Skeletal muscle tissue (tissue), 3 donors: ENCODE measurements at regions not wholly inside any gene's neighbourhood (a gene's known extent, or its start where the extent isn't known, plus 50 kb on each side); places are given as distances from the start of the nearest gene placed in this dataset.
A peak's percentile ranks its signal among the peaks of the same experiment; 100 is the strongest.

ENCODE experiments used
- H3K27ac ChIP-seq: one replicate; pipeline ENCODE4 v1.7.0; 2013; ENCODE audit warnings: mild to moderate bottlenecking, low read depth, low read length, inconsistent platforms
- H3K27me3 ChIP-seq, 3 donors: one replicate each; pipeline ENCODE4 v1.7.0; 2013; ENCODE audit warnings: low read length in 3 of 3; ENCODE audit not compliant: control insufficient read depth in 3 of 3, insufficient read depth in 3 of 3
- H3K36me3 ChIP-seq, 3 donors: one replicate each; pipeline ENCODE4 v1.7.0; 2013; ENCODE audit warnings: low read length in 3 of 3; ENCODE audit not compliant: control insufficient read depth in 3 of 3, insufficient read depth in 3 of 3
- H3K4me1 ChIP-seq, 3 donors: one replicate each; pipeline ENCODE4 v1.7.0; 2013; ENCODE audit warnings: low read length in 3 of 3, mild to moderate bottlenecking in 3 of 3; ENCODE audit not compliant: control insufficient read depth in 3 of 3, insufficient read depth in 3 of 3
- H3K4me3 ChIP-seq, 3 donors: one replicate each; pipeline ENCODE4 v1.7.0; 2013; ENCODE audit warnings: low read length in 3 of 3
- H3K9ac ChIP-seq, 3 donors: one replicate each; pipeline ENCODE4 v1.7.0; 2013; ENCODE audit warnings: low read length in 3 of 3, mild to moderate bottlenecking in 3 of 3, moderate library complexity in 2 of 3, low read depth in 1 of 3
- H3K9me3 ChIP-seq, 3 donors: one replicate each; pipeline ENCODE4 v1.7.0; 2013; ENCODE audit warnings: low read length in 3 of 3; ENCODE audit not compliant: control insufficient read depth in 3 of 3
- donor health status: Osteomylitis.

DNA sequence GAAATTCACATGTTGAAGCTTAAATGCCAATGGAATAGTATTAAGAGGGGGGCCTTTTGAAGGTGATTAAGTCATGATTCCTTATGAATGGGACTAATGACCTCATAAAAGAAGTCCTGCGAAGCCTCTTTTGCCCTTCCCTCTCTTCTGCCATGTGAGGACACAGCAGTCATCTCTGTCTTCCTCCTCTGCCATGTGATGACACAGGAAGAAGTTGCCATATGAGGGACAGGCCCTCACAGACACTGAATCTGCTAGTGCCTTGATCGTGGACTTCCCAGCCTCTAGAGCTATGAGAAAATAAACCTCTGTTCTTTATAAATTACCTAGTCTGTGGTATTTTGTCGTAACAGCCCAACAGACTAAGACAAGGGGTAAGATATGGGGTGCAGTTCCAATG lies 100.7 kb downstream of the VCPKMT start:
- Histone ChIP-seq H3K4me1 (peaks cover 14 to 23% (median 22%) of the 10 kb centered on the region in 3 donors), H3K9ac (no peak overlapping the region), H3K36me3 (no peaks in the 10 kb centered on the region), H3K27me3 (no peaks in the 10 kb centered on the region), H3K4me3 (no peak overlapping the region), H3K27ac (no peak overlapping the region), H3K9me3 (no peaks in the 10 kb centered on the region)

- H3K9me3 ChIP-seq = no peaks in the 10 kb centered on the region
- H3K27ac ChIP-seq = peak overlapping the region; percentile 72
- no peaks in the 10 kb centered on the region for H3K27me3 ChIP-seq
- no peaks in the 10 kb centered on the region for H3K36me3 ChIP-seq
- H3K4me3 ChIP-seq = no peak overlapping the region
- peaks cover 14 to 24% (median 22%) of the 10 kb centered on the region in 3 donors for H3K4me1 ChIP-seq
- peak overlapping the region in 1 of 3 donors; percentile 60 for H3K9ac ChIP-seq
Measured at GRCh38 chr14:50018201-50018932, 98.0 kb downstream of the VCPKMT start.

- H3K27ac ChIP-seq = peak overlapping the region; percentile 72
- H3K27me3 ChIP-seq = no peaks in the 10 kb centered on the region
- no peaks in the 10 kb centered on the region for H3K36me3 ChIP-seq
- no peaks in the 10 kb centered on the region for H3K9me3 ChIP-seq
- H3K4me3 ChIP-seq = no peak overlapping the region
- H3K9ac ChIP-seq = peak overlapping the region in 1 of 3 donors; percentile 60
- peaks cover 17 to 28% (median 22%) of the 10 kb centered on the region in 3 donors for H3K4me1 ChIP-seq
Measured at GRCh38 chr14:50018933-50019210, 97.5 kb downstream of the VCPKMT start.

DNA sequence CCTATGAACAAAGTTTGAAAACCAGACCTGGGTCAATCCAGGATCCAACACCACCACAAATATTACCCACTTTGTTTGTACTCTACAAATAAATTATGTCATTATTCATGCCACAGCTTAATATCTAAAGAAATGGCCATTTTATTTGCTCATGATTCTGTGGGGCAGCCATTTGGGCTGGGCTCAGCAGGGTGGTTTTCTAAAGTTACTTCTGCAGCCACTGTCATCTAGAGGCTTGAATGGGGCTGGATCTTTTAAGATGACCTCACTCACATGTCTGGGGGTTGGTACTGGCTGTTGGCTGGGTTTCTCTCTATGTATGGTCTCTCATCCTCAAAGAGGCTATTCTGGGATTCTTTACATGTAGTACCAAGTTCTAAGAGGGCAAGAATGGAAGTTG lies 96.2 kb downstream of the VCPKMT start:
- H3K4me1 ChIP-seq = peaks cover 21 to 29% (median 22%) of the 10 kb centered on the region in 3 donors
- H3K9ac ChIP-seq = no peak overlapping the region
- H3K4me3 ChIP-seq = no peak overlapping the region
- H3K9me3 ChIP-seq = no peaks in the 10 kb centered on the region
- no peaks in the 10 kb centered on the region for H3K27me3 ChIP-seq
- no peaks in the 10 kb centered on the region for H3K36me3 ChIP-seq
- no peak overlapping the region for H3K27ac ChIP-seq

DNA sequence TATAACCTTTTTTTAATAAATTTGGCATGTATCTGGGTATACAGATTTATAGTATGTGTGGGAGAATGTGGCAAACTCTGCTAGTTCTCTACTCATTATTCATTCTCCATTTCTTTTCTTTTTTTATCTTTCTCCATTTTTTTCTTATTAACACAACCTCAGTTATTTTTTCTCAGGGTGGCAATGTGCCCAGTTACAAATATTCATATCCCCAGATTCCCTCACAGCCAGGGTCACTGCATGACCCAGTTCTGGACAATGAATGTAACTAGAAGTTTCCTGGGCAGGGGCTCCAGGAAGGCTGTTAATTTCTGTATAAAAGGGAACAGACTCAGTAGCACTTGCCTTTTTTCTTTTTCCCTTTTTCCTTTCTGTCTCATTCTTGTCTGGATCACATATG lies 95.6 kb downstream of the VCPKMT start:
- Histone ChIP-seq H3K9ac (no peak overlapping the region), H3K27ac (no peak overlapping the region), H3K27me3 (no peaks in the 10 kb centered on the region), H3K9me3 (peaks cover 0 to 4% (median 0%) of the 10 kb centered on the region in 3 donors), H3K4me3 (no peak overlapping the region), H3K36me3 (no peaks in the 10 kb centered on the region), H3K4me1 (peaks cover 21 to 29% (median 22%) of the 10 kb centered on the region in 3 donors)

DNA sequence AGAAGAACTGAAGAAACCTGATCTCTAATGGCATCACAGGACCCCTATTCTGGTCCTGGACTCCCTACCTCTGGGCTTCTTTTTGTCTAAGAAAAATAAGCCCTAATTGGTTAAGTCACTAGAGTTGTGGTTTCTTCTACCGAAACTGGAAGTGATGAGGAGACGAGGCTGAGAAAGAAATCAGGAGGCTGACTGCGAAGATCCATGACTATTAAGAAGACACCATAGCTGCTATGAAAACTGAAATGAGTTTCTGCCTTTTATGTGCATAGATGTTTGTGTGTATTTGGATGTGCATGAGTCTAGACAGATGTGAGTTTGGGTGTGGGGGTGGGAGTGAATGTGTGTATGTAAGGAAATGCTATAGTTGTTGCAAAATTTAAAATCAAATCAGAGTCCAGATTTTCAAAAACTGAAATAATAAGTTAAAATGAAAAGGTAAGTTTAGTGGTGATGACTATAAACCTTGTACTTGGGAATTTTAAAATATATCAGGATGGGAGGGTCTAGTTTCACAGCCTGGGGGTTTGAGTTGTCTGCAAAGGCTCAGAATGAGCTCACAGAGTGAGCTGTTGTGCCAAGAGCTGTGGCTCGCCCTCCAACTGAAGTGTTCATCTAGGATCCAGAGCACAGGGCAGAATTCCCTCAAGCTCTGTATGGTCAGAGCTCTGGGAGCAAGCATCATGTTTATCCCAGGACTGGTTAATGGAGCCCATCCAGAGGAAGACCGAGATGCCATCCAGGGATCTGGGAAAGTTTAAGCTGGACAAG lies 94.9 kb downstream of the VCPKMT start:
- Histone ChIP-seq H3K9me3 (peaks cover 0 to 5% (median 0%) of the 10 kb centered on the region in 3 donors), H3K4me3 (no peak overlapping the region), H3K27ac (no peak overlapping the region), H3K27me3 (no peaks in the 10 kb centered on the region), H3K9ac (no peak overlapping the region), H3K36me3 (no peaks in the 10 kb centered on the region), H3K4me1 (peaks cover 21 to 29% (median 22%) of the 10 kb centered on the region in 3 donors)

DNA sequence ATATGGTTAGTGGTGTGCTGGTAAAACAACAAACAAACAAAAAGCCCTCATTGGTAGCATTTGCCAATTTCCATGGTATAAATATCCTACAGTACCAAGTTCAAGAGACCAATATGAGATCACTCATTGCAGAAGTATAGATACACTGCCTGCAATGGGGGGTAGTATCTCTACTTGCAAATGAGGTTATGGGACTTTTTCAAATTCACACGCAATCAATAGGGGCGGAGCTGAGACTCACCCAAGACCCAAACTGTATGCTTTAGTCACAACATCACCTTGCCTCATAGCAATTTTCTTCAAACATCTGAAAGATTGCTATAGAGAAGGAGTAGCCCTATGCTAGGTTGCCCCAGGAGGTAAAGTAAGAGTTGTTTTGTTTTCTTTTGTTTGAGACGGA lies 93.7 kb downstream of the VCPKMT start:
- Histone ChIP-seq H3K9ac (no peak overlapping the region), H3K4me1 (peaks cover 19 to 27% (median 21%) of the 10 kb centered on the region in 3 donors), H3K4me3 (no peak overlapping the region), H3K9me3 (peaks cover 0 to 5% (median 0%) of the 10 kb centered on the region in 3 donors), H3K27ac (no peak overlapping the region), H3K36me3 (no peaks in the 10 kb centered on the region), H3K27me3 (no peaks in the 10 kb centered on the region)

DNA sequence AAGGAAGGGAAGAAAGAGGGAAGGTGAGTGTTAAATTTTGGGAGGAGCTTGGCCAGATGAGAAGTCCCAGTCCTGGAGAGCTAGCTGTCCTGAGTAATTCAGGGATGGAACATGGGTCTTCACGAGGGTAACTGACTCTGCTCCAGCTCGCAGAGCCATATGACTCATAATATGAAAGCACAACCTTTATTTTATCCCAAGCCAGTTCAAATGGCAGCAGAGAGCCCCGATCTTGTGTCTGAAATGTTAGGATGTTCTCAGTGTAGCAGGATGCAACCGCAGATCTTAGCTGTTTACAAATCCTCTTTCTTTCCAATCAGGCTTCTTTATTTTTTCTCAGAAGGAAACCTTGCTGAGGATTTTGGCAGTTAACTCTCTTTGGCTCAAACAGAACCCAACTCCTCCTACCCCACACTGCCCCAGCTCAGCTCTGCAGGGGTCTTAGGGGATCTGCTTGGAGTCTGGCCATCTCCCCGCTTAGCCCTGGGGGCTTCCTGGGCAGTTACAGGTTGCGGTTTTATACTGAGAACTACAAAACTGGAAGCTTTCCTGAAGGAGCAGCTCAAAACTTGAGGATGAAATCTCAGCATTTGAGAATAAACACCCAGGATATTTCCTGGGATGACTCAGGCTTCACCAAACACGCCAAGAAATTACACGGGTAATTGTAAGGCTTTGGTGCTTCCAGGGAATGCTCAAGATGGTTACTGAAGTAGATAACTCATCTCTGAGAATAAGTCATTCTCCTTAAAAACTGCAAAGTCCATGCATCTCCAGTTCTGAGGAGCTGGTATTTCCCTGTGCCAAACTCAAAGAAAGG lies 92.5 kb downstream of the VCPKMT start:
- H3K27ac ChIP-seq = peak overlapping the region; percentile 51

GRCh38 chr14:50025073-50025472 lies 91.3 kb downstream of the VCPKMT start:
- Histone ChIP-seq H3K4me3 (no peak overlapping the region), H3K27ac (no peak overlapping the region), H3K36me3 (no peaks in the 10 kb centered on the region), H3K27me3 (no peaks in the 10 kb centered on the region), H3K9ac (no peak overlapping the region), H3K9me3 (peaks cover 0 to 5% (median 0%) of the 10 kb centered on the region in 3 donors), H3K4me1 (peaks cover 0 to 7% (median 6%) of the 10 kb centered on the region in 3 donors)

More for the DNA sequence above, 92.5 kb downstream of the VCPKMT start:
- H3K9ac ChIP-seq = peak overlapping the region in 2 of 3 donors; percentile 3 to 28
- H3K27me3 ChIP-seq = no peaks in the 10 kb centered on the region
- H3K9me3 ChIP-seq = peaks cover 0 to 5% (median 0%) of the 10 kb centered on the region in 3 donors
- H3K4me3 ChIP-seq = no peak overlapping the region
- H3K36me3 ChIP-seq = no peaks in the 10 kb centered on the region
- H3K4me1 ChIP-seq = peaks cover 7 to 15% (median 11%) of the 10 kb centered on the region in 3 donors
